GM23248 (cell line): ENCODE measurements at regions not wholly inside any gene's neighbourhood (a gene's known extent, or its start where the extent isn't known, plus 50 kb on each side); places are given as distances from the start of the nearest gene placed in this dataset.

ENCODE experiments used
- EZH2 ChIP-seq: fragments of 200-600 bp; sonication (generic); IDR thresholded peaks from 2 replicates; pipeline ENCODE4 v1.6.1; 2018; ENCODE audit warnings: antibody characterized with exemption, mild to moderate bottlenecking; ENCODE audit not compliant: insufficient read depth, poor library complexity, severe bottlenecking
- EZH2phosphoT487 ChIP-seq: fragments of 200-600 bp; sonication (generic); IDR thresholded peaks from 2 replicates; pipeline ENCODE4 v1.6.1; 2018; ENCODE audit warnings: antibody characterized with exemption, moderate library complexity, mild to moderate bottlenecking, low read depth; ENCODE audit not compliant: insufficient read depth

- no peak for TF ChIP-seq EZH2
- TF ChIP-seq EZH2phosphoT487, result no peak
Measured at GRCh38 chr2:15045054-15045453, 412.5 kb downstream of the LRATD1 start.
